MM.1S (cell line): ENCODE measurements at regions not wholly inside any gene's neighbourhood (a gene's known extent, or its start where the extent isn't known, plus 50 kb on each side); places are given as distances from the start of the nearest gene placed in this dataset.

Experiments
- DNase-seq: peaks from one replicate; pipeline ENCODE4 v3.0.0-alpha.2; 2015
- H2AFZ ChIP-seq: fragments of 300-600 bp; sonication (generic); 2 replicates; pipeline ENCODE4 v1.6.0; 2016; ENCODE audit warnings: antibody characterized with exemption, low read length
- H3F3A ChIP-seq: fragments of 300-600 bp; sonication (generic); 2 replicates; pipeline ENCODE4 v1.6.1; 2016; ENCODE audit warnings: mild to moderate bottlenecking, antibody characterized with exemption, low read length, moderate library complexity, mixed read lengths; ENCODE audit not compliant: insufficient read depth
- H3K27ac ChIP-seq: fragments of 300-600 bp; sonication (generic); 2 replicates; pipeline ENCODE4 v1.5.1; 2016; ENCODE audit warnings: mild to moderate bottlenecking, low read length
- H3K27me3 ChIP-seq: fragments of 300-600 bp; sonication (generic); replicated peaks from 2 replicates; pipeline ENCODE4 v1.6.0; 2016; ENCODE audit warnings: low read length; ENCODE audit not compliant: insufficient read depth
- H3K36me3 ChIP-seq: fragments of 300-600 bp; sonication (generic); replicated peaks from 2 replicates; pipeline ENCODE4 v1.6.1; 2016; ENCODE audit warnings: mild to moderate bottlenecking, low read length, mixed read lengths; ENCODE audit not compliant: insufficient read depth
- H3K4me1 ChIP-seq: fragments of 300-600 bp; sonication (generic); 2 replicates; pipeline ENCODE4 v1.6.1; 2016; ENCODE audit warnings: low read length, mixed read lengths
- H3K4me2 ChIP-seq: fragments of 300-600 bp; sonication (generic); 2 replicates; pipeline ENCODE4 v1.6.0; 2016; ENCODE audit warnings: low read depth, low read length
- H3K4me3 ChIP-seq: fragments of 300-600 bp; sonication (generic); 2 replicates; pipeline ENCODE4 v1.5.1; 2016; ENCODE audit warnings: low read length, mixed read lengths
- H3K79me2 ChIP-seq: fragments of 300-600 bp; sonication (generic); 2 replicates; pipeline ENCODE4 v1.6.1; 2016; ENCODE audit warnings: mixed run types, low read length, mixed read lengths
- H3K9ac ChIP-seq: fragments of 300-600 bp; sonication (generic); 2 replicates; pipeline ENCODE4 v1.6.1; 2016; ENCODE audit warnings: low read length, mixed read lengths
- H3K9me2 ChIP-seq: fragments of 300-600 bp; sonication (generic); replicated peaks from 2 replicates; pipeline ENCODE4 v1.6.1; 2016; ENCODE audit warnings: mild to moderate bottlenecking, low read length, mixed read lengths; ENCODE audit not compliant: insufficient read depth
- H3K9me3 ChIP-seq: fragments of 300-600 bp; sonication (generic); replicated peaks from 2 replicates; pipeline ENCODE4 v1.6.1; 2016; ENCODE audit warnings: mild to moderate bottlenecking, low read length, mixed read lengths; ENCODE audit not compliant: insufficient read depth
- H4K20me1 ChIP-seq: fragments of 300-600 bp; sonication (generic); 2 replicates; pipeline ENCODE4 v1.6.1; 2016; ENCODE audit warnings: mild to moderate bottlenecking, low read length, moderate library complexity, mixed read lengths; ENCODE audit not compliant: insufficient read depth
- EZH2 ChIP-seq: fragments of 300-600 bp; sonication (generic); optimal IDR thresholded peaks from 2 replicates; pipeline ENCODE3; 2017; ENCODE audit warnings: low read depth, mild to moderate bottlenecking, antibody characterized with exemption, low read length, mixed read lengths
- EZH2phosphoT487 ChIP-seq: fragments of 300-600 bp; sonication (generic); IDR thresholded peaks from 2 replicates; pipeline ENCODE4 v1.6.1; 2018; ENCODE audit warnings: antibody characterized with exemption, low read length
- TF ChIP-seq, protein P1 (sequence below): fragments of 300-600 bp; sonication (generic); IDR thresholded peaks from 2 replicates; pipeline ENCODE4 v1.5.1; 2016; ENCODE audit warnings: antibody characterized with exemption, low read length, mixed read lengths

DNA sequence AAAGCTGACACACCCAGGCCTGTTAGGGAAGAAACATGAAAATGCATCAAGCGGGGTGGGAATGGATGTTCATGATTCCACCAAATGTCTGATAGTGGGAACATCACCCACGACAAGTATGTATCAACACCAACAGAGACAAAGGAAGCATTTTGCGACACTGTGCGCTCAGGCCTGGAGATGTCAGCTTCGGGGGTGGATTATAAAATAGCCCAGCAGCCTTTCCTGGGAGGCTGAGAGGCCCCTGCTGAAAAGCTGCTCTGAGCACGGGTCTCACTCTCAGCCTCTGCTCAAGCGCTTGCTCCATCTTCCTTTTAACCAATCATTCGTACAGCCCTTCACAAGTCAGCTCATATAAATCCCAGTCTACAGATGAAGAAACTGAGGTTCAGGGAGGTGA is 213.5 kb downstream of the BCL11B start:
- H3K4me2 ChIP-seq: no peak overlapping the region
- DNase-seq: no peak
- H3K4me1 ChIP-seq: no peaks in the 10 kb centered on the region
- no peak overlapping the region for H2AFZ ChIP-seq
- H3K27ac ChIP-seq: no peak overlapping the region
- no peaks in the 10 kb centered on the region for H4K20me1 ChIP-seq
- H3K4me3 ChIP-seq: no peak overlapping the region
- H3F3A ChIP-seq: no peaks in the 10 kb centered on the region
- H3K79me2 ChIP-seq: no peaks in the 10 kb centered on the region
- H3K9ac ChIP-seq: no peak overlapping the region
- H3K9me3 ChIP-seq: no peaks in the 10 kb centered on the region
- H3K9me2 ChIP-seq: no peaks in the 10 kb centered on the region
- H3K27me3 ChIP-seq: no peaks in the 10 kb centered on the region
- H3K36me3 ChIP-seq: no peaks in the 10 kb centered on the region
- no peak for TF ChIP-seq EZH2phosphoT487
- TF ChIP-seq, protein P1, sequence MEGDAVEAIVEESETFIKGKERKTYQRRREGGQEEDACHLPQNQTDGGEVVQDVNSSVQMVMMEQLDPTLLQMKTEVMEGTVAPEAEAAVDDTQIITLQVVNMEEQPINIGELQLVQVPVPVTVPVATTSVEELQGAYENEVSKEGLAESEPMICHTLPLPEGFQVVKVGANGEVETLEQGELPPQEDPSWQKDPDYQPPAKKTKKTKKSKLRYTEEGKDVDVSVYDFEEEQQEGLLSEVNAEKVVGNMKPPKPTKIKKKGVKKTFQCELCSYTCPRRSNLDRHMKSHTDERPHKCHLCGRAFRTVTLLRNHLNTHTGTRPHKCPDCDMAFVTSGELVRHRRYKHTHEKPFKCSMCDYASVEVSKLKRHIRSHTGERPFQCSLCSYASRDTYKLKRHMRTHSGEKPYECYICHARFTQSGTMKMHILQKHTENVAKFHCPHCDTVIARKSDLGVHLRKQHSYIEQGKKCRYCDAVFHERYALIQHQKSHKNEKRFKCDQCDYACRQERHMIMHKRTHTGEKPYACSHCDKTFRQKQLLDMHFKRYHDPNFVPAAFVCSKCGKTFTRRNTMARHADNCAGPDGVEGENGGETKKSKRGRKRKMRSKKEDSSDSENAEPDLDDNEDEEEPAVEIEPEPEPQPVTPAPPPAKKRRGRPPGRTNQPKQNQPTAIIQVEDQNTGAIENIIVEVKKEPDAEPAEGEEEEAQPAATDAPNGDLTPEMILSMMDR: no peak
- no peak for TF ChIP-seq EZH2

DNA sequence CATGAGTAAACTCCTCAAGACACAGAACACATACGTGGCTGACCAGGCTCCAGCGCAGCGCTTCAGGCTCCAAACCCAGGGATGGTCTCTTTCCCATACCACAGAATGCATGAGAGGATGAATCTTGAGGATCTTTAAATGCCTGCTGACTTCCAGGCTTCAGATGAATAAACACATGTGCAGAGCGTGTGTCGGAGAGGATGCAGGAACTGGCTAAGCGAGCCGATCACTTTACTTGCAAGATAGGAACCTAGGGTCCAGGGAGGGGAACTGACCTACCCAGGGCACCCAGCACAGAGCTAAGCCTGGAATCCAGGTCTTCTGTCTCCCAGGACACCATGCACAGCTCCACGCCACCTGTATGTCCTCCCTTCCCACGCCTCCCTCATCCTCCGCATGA is 209.8 kb downstream of the BCL11B start:
- no peaks in the 10 kb centered on the region for H3K9me2 ChIP-seq
- H2AFZ ChIP-seq: no peak overlapping the region
- no peak overlapping the region for H3K9ac ChIP-seq
- H3K4me3 ChIP-seq: no peak overlapping the region
- no peak overlapping the region for H3K27ac ChIP-seq
- no peaks in the 10 kb centered on the region for H4K20me1 ChIP-seq
- TF ChIP-seq, protein P1: no peak
- TF ChIP-seq EZH2: no peak
- no peaks in the 10 kb centered on the region for H3K79me2 ChIP-seq
- no peaks in the 10 kb centered on the region for H3F3A ChIP-seq
- no peak for DNase-seq
- H3K4me2 ChIP-seq: no peak overlapping the region
- no peaks in the 10 kb centered on the region for H3K4me1 ChIP-seq
- H3K9me3 ChIP-seq: no peaks in the 10 kb centered on the region
- H3K36me3 ChIP-seq: no peaks in the 10 kb centered on the region
- H3K27me3 ChIP-seq: no peaks in the 10 kb centered on the region

DNA sequence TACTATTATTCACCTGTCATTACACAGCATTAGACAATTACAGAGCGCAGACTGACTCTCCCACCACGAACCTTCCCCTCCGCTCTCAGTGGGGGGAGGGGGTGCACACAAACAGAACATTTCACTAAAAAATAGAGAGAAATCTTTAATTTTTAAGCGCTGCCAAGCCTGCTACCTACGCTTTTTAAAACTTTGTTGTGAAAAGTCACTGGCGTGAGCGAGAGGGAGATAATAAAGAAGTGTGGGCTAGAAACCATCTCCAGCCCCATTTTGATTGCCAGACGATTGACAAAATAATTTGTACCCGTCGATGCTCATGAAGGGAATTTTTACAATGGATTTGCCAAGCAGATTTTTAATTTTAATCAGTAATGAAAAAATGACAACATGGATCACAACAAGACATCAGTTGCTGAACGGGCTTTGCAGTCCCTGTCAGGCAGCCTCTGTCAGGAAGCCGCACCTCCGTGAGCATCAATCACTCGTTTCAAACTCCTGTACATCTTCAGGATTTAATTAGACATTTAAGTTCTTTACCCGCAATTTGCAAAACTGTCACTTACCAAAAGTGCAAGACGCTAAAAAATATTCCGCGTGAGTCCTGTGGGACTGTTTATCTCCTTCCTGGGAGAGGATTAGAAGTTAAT is 209.1 kb downstream of the BCL11B start:
- H2AFZ ChIP-seq: no peak overlapping the region
- H3K27ac ChIP-seq: no peak overlapping the region
- H3K79me2 ChIP-seq: no peaks in the 10 kb centered on the region
- H3F3A ChIP-seq: no peaks in the 10 kb centered on the region
- DNase-seq: no peak
- no peaks in the 10 kb centered on the region for H3K4me1 ChIP-seq
- no peak overlapping the region for H3K9ac ChIP-seq
- H3K9me2 ChIP-seq: no peaks in the 10 kb centered on the region
- H3K4me3 ChIP-seq: no peak overlapping the region
- no peak for TF ChIP-seq EZH2phosphoT487
- TF ChIP-seq EZH2: no peak
- TF ChIP-seq, protein P1: no peak
- no peaks in the 10 kb centered on the region for H3K9me3 ChIP-seq
- no peak overlapping the region for H3K4me2 ChIP-seq
- no peaks in the 10 kb centered on the region for H4K20me1 ChIP-seq
- no peaks in the 10 kb centered on the region for H3K36me3 ChIP-seq
- H3K27me3 ChIP-seq: no peaks in the 10 kb centered on the region
